ENCODE measurements at regions not wholly inside any gene's neighbourhood (a gene's known extent, or its start where the extent isn't known, plus 50 kb on each side); places are given as distances from the start of the nearest gene placed in this dataset.

DNA sequence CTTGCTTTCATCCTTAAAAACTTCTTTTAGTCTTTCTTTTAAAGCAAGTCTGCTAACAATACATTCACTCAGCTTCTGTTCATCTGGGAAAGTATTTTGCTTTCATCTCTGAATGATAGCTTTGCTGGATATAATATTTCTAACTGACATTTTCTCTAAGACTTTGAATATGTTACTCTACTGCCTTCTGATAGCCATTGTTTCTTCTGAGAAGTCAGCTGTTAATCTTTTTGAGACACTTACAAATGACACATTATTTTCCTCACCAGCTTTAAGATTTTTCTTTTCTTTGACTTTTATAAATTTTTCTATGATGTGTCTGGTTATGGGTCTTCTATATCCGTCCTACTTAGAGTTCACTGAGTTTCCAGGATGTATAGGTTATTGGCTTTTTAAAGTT, 643.1 kb downstream of the KCNA4 start:
- TF ChIP-seq, protein P1, sequence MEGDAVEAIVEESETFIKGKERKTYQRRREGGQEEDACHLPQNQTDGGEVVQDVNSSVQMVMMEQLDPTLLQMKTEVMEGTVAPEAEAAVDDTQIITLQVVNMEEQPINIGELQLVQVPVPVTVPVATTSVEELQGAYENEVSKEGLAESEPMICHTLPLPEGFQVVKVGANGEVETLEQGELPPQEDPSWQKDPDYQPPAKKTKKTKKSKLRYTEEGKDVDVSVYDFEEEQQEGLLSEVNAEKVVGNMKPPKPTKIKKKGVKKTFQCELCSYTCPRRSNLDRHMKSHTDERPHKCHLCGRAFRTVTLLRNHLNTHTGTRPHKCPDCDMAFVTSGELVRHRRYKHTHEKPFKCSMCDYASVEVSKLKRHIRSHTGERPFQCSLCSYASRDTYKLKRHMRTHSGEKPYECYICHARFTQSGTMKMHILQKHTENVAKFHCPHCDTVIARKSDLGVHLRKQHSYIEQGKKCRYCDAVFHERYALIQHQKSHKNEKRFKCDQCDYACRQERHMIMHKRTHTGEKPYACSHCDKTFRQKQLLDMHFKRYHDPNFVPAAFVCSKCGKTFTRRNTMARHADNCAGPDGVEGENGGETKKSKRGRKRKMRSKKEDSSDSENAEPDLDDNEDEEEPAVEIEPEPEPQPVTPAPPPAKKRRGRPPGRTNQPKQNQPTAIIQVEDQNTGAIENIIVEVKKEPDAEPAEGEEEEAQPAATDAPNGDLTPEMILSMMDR (IDR thresholded peaks at IDR 0.05; ENCODE audit: low read depth, low read length, poor library complexity, severe bottlenecking), result no peak
- no peak for TF ChIP-seq EZH2phosphoT487 (IDR thresholded peaks at IDR 0.05; ENCODE audit: borderline replicate concordance, low read length)

Data from DOHH2 (cell line).